ENCODE measurements at regions not wholly inside any gene's neighbourhood (a gene's known extent, or its start where the extent isn't known, plus 50 kb on each side); places are given as distances from the start of the nearest gene placed in this dataset.

- H3K4me1 ChIP-seq (ENCODE audit: control insufficient read depth, insufficient read depth, low read length), result no peaks in the 10 kb centered on the region
- BruUV-seq (replicated peaks), result no TSS peak
- in situ Hi-C loops (cut with MboI) (no loop called here), intact Hi-C loops (cut with micrococcal nuclease; ENCODE audit: unreplicated experiment) (no loop called here)
- H3K4me3 ChIP-seq, result no peak overlapping the region
- 70% methylated on average over 3 of the region's 3 CpGs for WGBS (ENCODE audit: insufficient coverage, insufficient replicate concordance, low lambda C conversion rate, missing lambda C conversion rate)
- RAD21 ChIA-PET (ENCODE audit: unreplicated experiment), result no interaction called here
- CTCF ChIA-PET, result no interaction called here
- H3K9ac ChIP-seq (ENCODE audit: control insufficient read depth, insufficient read depth, low read length), result no peak overlapping the region
- no peaks in the 10 kb centered on the region for H4K20me1 ChIP-seq (ENCODE audit: control insufficient read depth, insufficient read depth)
- no peak overlapping the region for H3K4me2 ChIP-seq (ENCODE audit: control insufficient read depth, insufficient read depth)
- no peak for DNase-seq (ENCODE audit: low read depth, low spot score)
- no peak overlapping the region for H2AFZ ChIP-seq (ENCODE audit: control insufficient read depth, low read depth, low read length)
- FAIRE-seq, result no peak
- H3K27ac ChIP-seq (ENCODE audit: control insufficient read depth, insufficient read depth), result no peak overlapping the region
- no peak for ATAC-seq
- SMC1A ChIA-PET (ENCODE audit: uncharacterized antibody, unreplicated experiment), result interaction anchor here (0.7 kb wide), 1 partner anchor 405 kb away, joined by 4 read pairs; no protein-coding TSS in a partner anchor
- H3K36me3 ChIP-seq (ENCODE audit: control insufficient read depth in 2 of 2, insufficient read depth in 2 of 2, low read length in 1 of 2), result no peaks in the 10 kb centered on the region
- no peaks in the 10 kb centered on the region; a peak in 1 of 4 replicates for H3K27me3 ChIP-seq (replicated peaks in 1 of 2; ENCODE audit: control insufficient read depth in 2 of 2, insufficient read depth in 2 of 2, low read length in 1 of 2)
- no peaks in the 10 kb centered on the region for H3K79me2 ChIP-seq (ENCODE audit: control insufficient read depth, insufficient read depth, low read length)
- H3K9me3 ChIP-seq (replicated peaks; ENCODE audit: control insufficient read depth, insufficient read depth, low read length), result no peaks in the 10 kb centered on the region; the same call in 2 of the 3 replicates
- no peak for TF ChIP-seq IRF5 (IDR thresholded peaks at IDR 0.05; ENCODE audit: borderline replicate concordance)
- no peak for TF ChIP-seq NFYB (IDR thresholded peaks at IDR 0.05; ENCODE audit: insufficient read depth, low read depth, low read length)
- TF ChIP-seq TCF3 (IDR thresholded peaks at IDR 0.05; ENCODE audit: borderline replicate concordance, insufficient read depth, low read depth, low read length), result no peak
- no peak for TF ChIP-seq SMAD5 (IDR thresholded peaks at IDR 0.05; ENCODE audit: low read depth)
- no peak for TF ChIP-seq BCL11A (IDR thresholded peaks at IDR 0.05; ENCODE audit: low read depth, low read length)
- no peak for TF ChIP-seq BHLHE40 (IDR thresholded peaks at IDR 0.05; ENCODE audit: borderline replicate concordance in 1 of 2, low read depth in 2 of 2, low read length in 1 of 2)
- no peak for TF ChIP-seq IKZF1 (conservative IDR thresholded peaks at IDR 0.05)
- no peak for TF ChIP-seq SRF (IDR thresholded peaks at IDR 0.05; ENCODE audit: low read depth in 2 of 2, low read length in 2 of 2)
- TF ChIP-seq PML (IDR thresholded peaks at IDR 0.05; ENCODE audit: low read length), result no peak
- no peak for TF ChIP-seq MEF2B (IDR thresholded peaks at IDR 0.05; ENCODE audit: partially characterized antibody, poor library complexity, severe bottlenecking)
- TF ChIP-seq BCLAF1 (IDR thresholded peaks at IDR 0.05), result no peak
- POLR2A ChIA-PET, result no interaction called here
These were observed 57.3 kb upstream of the SIX3 start for GRCh38 chr2:44884231-44884630.

Measured in GM12878 (cell line).